MV-4-11 (cell line): ENCODE measurements at regions not wholly inside any gene's neighbourhood (a gene's known extent, or its start where the extent isn't known, plus 50 kb on each side); places are given as distances from the start of the nearest gene placed in this dataset.
A peak's percentile ranks its signal among the peaks of the same experiment; 100 is the strongest.

Source experiments
- DNase-seq: peaks from one replicate; lab custom pipeline; 2025; lab: John Stamatoyannopoulos, UW

DNA sequence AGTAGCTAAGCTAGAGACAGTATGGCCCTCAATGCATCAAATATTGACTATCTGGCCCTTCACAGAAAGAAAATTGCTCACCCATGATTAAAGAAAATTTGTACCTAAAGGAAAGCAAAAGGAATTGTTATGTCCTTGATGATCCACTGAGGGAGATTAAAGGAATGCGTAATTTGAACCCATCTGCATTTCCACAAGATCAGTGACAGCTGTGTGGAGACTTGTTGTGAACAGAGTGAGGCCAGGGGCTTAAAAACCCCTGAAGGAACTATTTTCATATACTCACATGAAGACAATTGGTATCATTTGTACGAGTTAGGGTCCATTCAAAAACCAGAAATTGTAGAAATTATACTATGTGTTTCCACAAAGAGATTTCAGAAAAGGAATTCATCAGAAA, 1908.1 kb upstream of the SEL1L start:
- DNase-seq: no peak

- DNase-seq: peak; percentile 12
These were observed 1921.9 kb upstream of the SEL1L start for GRCh38 chr14:83455561-83455960.

GRCh38 chr14:83461521-83461920, 1927.9 kb upstream of the SEL1L start:
- no peak for DNase-seq

DNA sequence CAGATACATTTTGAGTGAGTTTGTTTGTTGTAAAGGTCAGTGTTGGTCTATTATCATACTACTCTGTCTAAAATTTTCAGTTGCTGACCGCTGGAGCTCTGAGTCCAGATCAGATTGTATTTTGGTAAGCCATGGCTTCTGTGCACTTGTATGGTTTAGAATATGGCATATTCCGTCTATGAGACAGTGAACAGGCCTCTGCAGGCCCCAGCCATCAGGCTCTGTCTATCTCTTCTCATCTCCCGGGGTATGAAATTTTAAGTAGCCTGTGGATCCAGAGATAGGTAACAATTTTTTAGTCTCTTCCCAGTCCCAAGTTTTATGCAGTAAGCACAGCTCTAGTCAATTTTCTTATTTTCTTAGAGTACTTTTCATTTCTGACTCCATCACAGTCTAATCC, 1929.1 kb upstream of the SEL1L start:
- DNase-seq: no peak

GRCh38 chr14:83463500-83464098, 1929.9 kb upstream of the SEL1L start:
- DNase-seq: peak; percentile 64

DNA sequence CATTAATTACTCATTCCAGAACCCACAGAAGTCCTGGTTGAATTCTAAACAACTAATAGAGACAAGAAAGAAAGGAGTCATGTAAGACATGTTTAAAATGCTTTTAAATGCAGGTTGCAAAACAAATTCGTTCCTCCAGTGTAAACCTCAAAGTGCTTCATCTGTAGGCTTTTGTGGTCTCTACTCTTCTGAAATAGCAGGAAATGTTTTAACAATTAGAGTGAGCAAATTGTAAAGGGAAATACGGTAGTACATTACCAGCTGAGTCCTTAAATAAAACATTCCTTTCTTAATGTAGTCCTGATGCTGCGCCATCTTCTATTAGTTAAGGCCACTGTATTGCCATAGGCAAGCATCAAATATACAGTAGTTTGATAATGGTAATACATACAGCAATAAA, 1934.2 kb upstream of the SEL1L start:
- DNase-seq: peak; percentile 75

DNA sequence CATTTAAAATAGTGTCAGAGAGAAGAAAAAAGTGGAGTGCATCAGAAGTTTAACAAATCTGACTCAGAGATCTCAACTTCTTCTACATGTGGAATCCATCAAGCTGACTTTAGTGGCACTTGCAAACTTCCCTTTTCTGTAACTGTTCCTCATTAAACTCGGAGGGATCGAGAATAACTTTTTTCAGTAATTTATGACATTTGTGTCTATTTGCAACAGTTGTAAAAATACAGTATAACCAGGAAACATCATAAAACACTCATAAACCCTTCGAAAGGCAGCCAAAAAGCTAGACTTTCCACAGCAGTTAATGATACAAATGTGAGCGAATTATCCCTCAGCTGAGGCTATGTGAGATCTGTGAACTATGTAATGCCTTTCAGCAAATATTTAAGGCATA, 1936.8 kb upstream of the SEL1L start:
- DNase-seq: peak; percentile 89

DNA sequence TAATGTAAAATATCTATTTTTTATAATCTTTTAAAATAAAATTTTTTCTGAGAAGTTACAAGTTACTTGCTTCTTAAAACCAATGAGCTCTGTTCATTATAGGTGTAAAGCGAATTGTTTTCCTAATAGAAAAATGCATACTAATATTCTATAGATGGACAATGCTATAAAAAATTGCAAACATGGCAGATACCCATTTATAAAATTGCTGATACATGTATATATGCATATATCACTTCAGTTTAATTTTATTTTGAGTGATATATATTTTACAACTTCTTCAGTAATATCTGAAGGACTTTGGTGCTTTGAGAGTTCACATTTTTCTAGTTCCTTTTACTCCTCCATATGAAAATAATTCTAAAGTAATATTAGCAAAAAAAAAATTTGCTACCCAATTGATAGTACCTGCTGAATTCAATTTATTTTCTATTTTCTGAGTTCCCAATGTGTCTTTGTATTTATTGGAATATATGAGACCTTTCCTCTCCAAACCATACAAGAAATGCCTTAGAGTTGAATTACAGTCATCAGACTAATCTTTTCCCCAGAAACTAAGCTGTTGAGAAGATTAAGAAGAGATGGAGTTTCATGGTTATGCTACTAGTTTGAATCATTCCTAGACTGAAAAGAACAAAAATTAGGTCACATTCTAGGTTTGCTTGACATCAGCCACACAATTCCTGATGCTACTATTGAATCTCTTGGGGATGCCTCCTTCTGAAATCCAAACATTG, 1937.5 kb upstream of the SEL1L start:
- DNase-seq: no peak

- no peak for DNase-seq
These were observed 1940.0 kb upstream of the SEL1L start for GRCh38 chr14:83473416-83474235.

DNA sequence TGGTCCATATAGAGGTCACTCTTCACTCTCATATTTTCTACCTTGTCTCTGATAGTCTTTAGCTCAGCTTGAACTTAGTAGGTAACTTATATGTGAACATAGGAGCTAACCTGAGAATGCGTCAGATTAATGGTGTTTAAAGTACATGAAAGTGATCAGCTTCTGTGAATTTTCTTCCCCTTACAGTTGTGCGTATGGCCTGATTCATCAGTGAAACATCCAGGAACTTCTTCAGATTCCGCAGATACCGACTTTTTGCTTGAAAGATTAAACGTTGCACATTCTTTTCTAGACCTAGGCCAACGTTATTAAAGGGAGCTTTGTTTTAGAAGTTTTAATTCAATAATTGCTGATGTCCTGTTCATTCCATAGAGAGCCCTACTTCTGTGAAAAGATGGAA, 1945.1 kb upstream of the SEL1L start:
- no peak for DNase-seq

- no peak for DNase-seq
These were observed 1949.4 kb upstream of the SEL1L start for GRCh38 chr14:83483063-83483462.

DNA sequence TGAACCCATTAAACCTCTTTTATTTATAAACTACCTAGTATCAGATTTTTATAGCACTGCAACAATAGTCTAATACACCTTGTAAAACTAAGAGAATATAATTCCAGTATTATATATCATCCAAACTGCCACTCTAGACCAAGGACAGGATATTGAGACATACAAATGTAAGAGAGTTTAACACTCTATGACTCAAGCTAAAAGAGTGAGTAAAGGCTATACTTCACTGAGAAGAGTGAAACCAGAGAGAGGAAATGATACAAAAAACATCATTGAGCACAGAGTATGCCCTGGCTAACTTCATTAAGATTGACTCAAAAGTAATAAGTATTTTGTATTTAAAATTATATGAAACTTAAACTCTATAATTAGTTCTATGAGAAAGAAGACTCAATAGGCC, 1951.9 kb upstream of the SEL1L start:
- DNase-seq: peak; percentile 84

- peak; percentile 55 for DNase-seq
These were observed 1957.4 kb upstream of the SEL1L start for GRCh38 chr14:83491091-83491490.

DNA sequence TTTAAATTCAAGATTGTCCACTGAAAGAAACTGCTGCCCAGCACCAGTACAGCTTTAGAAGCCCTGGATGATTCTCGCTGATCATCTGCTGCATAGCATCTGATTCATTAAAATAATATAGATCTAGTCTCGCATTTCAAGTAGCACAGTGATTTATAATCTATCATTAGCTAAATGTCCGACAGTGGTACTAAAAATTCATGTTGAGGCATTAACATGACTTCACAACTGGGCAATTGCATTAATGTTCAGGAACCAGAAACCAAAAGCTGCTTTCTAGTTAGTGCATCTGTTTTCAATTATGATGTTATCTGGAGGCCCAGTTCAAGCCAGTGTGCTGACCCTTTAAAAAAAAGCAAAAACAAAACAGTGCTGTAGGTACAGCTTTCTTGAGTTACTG, 1987.2 kb upstream of the SEL1L start:
- no peak for DNase-seq

GRCh38 chr14:83529531-83529930, 1995.9 kb upstream of the SEL1L start:
- no peak for DNase-seq

DNA sequence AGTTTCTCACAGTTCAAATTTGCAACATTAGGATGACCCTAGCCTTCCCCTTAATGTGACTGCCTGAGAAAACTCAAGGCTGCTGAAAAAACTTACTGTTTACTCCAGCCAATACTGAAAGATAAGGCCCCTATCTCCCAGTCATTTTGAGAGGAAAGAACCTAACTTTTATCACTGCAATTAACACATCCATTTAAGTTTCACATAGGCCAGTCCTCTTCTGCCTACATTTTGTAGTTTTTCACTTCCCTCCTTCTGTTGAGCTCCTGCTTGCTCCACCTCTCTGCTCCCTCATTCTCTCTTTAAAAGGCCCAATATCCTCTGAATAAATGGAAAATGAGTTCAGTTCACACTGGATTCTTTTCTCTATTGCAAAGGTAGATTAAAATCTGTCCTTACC, 1996.2 kb upstream of the FLRT2 start:
- no peak for DNase-seq

DNA sequence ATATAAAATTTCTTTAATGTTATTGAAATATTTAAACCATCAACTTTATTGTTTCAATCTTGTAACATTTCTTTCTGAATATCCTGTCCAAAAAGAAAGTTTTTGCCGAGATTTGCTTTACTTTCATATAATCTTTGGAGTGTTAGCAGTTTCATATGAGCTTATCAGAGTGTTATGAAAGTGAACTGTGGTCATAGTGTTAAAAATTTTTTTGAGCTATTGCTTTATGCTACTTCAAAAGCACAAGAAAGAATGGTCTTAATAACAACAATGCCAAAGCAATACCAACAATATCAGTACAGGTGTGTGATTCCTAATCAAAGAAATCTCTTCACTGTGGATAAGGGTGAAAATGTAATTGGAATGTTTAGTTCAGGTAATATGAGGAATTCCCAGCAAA, 1994.9 kb upstream of the FLRT2 start:
- DNase-seq: no peak

DNA sequence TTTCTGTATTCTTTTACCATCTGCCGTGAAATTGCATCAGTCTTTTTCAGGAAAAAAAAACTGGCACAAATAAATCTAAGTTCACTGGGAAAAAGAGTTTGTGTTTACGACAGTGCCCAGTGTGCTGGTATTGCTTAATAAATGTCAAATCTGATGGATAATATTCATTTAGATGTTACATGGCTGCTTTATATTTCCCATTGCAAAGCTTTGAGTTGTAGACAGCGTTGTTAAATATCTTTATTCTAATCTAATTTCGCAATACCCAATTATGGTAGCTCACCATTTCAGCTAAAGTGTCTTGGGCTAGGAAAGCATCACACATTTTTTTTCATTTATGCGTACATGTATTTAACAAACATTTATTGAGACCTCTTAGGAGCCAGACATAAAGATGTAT, 1994.5 kb upstream of the FLRT2 start:
- DNase-seq: no peak

GRCh38 chr14:83541147-83541546, 1988.8 kb upstream of the FLRT2 start:
- no peak for DNase-seq

DNA sequence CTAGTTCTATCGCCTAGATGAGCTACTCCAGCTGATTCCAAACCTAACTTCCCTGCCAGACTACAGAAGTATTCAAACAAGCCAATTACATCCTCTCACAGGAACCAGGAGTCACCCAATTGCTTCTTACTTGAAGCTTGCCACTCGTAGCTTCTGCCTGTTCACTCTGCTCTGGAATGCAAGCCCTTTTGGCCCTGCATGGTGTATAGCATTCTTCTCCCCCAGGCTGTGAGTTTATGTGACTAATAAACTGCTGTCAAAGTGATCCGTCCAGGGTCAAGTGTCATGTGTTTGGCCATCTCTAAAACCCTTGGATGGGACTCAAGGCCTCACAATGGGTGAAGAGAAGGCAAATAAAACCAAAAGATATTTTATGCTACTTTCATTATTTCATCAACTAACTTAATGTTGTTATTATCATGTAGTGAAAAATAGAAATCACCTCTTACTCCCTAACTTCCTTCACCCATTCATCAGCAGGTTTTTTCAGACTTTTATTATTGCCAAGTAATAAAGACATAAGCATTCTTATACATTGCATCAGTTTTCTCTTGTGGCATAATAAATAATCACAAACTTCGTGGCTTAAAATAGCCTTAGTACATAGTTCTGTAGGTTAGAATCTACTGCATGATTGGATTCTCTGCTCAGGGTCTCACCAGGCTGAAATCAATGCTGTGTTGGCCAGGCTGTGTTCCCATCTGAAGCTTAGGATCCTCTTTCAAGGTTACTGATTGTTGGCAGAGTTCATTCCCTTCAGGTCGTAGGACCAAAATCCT, 1981.7 kb upstream of the FLRT2 start:
- no peak for DNase-seq

DNA sequence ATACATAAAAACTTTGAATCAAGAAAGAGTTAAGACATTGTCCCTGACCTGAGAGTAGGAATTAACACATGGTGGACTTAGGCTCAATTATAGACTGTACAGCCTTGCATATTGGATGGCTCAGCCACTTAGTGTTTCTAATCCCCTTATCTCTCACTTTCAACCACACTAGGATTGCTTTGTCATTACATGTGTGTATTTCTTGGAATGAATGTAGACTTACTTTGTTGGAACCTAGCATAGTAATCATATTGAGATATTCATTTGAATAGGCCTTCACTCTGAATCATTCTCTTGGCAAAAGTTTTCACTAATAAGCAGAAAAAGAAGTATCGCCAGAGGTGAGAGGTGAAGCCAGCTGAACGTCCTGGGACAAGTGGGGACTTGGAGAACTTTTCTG, 1973.9 kb upstream of the FLRT2 start:
- DNase-seq: peak; percentile 40

- no peak for DNase-seq
These were observed 1973.0 kb upstream of the FLRT2 start for GRCh38 chr14:83556746-83557453.
